WTC11 (cell line): ENCODE measurements at regions not wholly inside any gene's neighbourhood (a gene's known extent, or its start where the extent isn't known, plus 50 kb on each side); places are given as distances from the start of the nearest gene placed in this dataset.

Experiments
- TF ChIP-seq, protein P1 (sequence below): sonication (generic); formaldehyde crosslinking; IDR thresholded peaks from 2 replicates; pipeline ENCODE4 v1.8.1; 2023; ENCODE audit warnings: mild to moderate bottlenecking, missing genetic modification reagents, borderline replicate concordance
- TF ChIP-seq, protein P2 (sequence below): fragments of 200-600 bp; IDR thresholded peaks from 2 replicates; pipeline ENCODE4 v1.8.0; 2022; ENCODE audit warnings: antibody characterized with exemption
- TF ChIP-seq, protein P3 (sequence below): sonication (generic); formaldehyde crosslinking; IDR thresholded peaks from 2 replicates; pipeline ENCODE4 v1.8.1; 2022; ENCODE audit warnings: missing genetic modification reagents, borderline replicate concordance
- TF ChIP-seq, protein P4 (sequence below): sonication (generic); formaldehyde crosslinking; IDR thresholded peaks from 2 replicates; pipeline ENCODE4 v1.8.0; 2022; ENCODE audit warnings: mild to moderate bottlenecking, missing genetic modification reagents

GRCh38 chr9:82443312-82443711, 454.7 kb downstream of the SPATA31D1 start:
- TF ChIP-seq, protein P1, sequence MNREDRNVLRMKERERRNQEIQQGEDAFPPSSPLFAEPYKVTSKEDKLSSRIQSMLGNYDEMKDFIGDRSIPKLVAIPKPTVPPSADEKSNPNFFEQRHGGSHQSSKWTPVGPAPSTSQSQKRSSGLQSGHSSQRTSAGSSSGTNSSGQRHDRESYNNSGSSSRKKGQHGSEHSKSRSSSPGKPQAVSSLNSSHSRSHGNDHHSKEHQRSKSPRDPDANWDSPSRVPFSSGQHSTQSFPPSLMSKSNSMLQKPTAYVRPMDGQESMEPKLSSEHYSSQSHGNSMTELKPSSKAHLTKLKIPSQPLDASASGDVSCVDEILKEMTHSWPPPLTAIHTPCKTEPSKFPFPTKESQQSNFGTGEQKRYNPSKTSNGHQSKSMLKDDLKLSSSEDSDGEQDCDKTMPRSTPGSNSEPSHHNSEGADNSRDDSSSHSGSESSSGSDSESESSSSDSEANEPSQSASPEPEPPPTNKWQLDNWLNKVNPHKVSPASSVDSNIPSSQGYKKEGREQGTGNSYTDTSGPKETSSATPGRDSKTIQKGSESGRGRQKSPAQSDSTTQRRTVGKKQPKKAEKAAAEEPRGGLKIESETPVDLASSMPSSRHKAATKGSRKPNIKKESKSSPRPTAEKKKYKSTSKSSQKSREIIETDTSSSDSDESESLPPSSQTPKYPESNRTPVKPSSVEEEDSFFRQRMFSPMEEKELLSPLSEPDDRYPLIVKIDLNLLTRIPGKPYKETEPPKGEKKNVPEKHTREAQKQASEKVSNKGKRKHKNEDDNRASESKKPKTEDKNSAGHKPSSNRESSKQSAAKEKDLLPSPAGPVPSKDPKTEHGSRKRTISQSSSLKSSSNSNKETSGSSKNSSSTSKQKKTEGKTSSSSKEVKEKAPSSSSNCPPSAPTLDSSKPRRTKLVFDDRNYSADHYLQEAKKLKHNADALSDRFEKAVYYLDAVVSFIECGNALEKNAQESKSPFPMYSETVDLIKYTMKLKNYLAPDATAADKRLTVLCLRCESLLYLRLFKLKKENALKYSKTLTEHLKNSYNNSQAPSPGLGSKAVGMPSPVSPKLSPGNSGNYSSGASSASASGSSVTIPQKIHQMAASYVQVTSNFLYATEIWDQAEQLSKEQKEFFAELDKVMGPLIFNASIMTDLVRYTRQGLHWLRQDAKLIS (CRISPR knock-in tag) = no peak
- TF ChIP-seq, protein P2, sequence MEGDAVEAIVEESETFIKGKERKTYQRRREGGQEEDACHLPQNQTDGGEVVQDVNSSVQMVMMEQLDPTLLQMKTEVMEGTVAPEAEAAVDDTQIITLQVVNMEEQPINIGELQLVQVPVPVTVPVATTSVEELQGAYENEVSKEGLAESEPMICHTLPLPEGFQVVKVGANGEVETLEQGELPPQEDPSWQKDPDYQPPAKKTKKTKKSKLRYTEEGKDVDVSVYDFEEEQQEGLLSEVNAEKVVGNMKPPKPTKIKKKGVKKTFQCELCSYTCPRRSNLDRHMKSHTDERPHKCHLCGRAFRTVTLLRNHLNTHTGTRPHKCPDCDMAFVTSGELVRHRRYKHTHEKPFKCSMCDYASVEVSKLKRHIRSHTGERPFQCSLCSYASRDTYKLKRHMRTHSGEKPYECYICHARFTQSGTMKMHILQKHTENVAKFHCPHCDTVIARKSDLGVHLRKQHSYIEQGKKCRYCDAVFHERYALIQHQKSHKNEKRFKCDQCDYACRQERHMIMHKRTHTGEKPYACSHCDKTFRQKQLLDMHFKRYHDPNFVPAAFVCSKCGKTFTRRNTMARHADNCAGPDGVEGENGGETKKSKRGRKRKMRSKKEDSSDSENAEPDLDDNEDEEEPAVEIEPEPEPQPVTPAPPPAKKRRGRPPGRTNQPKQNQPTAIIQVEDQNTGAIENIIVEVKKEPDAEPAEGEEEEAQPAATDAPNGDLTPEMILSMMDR = no peak
- TF ChIP-seq, protein P3, sequence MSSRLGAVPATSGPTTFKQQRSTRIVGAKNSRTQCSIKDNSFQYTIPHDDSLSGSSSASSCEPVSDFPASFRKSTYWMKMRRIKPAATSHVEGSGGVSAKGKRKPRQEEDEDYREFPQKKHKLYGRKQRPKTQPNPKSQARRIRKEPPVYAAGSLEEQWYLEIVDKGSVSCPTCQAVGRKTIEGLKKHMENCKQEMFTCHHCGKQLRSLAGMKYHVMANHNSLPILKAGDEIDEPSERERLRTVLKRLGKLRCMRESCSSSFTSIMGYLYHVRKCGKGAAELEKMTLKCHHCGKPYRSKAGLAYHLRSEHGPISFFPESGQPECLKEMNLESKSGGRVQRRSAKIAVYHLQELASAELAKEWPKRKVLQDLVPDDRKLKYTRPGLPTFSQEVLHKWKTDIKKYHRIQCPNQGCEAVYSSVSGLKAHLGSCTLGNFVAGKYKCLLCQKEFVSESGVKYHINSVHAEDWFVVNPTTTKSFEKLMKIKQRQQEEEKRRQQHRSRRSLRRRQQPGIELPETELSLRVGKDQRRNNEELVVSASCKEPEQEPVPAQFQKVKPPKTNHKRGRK (CRISPR knock-in tag) = no peak
- TF ChIP-seq, protein P4, sequence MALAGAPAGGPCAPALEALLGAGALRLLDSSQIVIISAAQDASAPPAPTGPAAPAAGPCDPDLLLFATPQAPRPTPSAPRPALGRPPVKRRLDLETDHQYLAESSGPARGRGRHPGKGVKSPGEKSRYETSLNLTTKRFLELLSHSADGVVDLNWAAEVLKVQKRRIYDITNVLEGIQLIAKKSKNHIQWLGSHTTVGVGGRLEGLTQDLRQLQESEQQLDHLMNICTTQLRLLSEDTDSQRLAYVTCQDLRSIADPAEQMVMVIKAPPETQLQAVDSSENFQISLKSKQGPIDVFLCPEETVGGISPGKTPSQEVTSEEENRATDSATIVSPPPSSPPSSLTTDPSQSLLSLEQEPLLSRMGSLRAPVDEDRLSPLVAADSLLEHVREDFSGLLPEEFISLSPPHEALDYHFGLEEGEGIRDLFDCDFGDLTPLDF (CRISPR knock-in tag) = no peak
